Cerebellar nuclear complex (tissue), 1 donor: ENCODE measurements at regions not wholly inside any gene's neighbourhood (a gene's known extent, or its start where the extent isn't known, plus 50 kb on each side); places are given as distances from the start of the nearest gene placed in this dataset.
"Not testable (repeated sequence)": the region's sequence is repeated elsewhere in the genome, so short reads cannot be mapped to it uniquely, and the experiment has no call there.

Experiments
- DNase-seq, 2 experiments: peaks; one replicate each; lab custom pipeline; 2025; lab: John Stamatoyannopoulos, UW

DNA sequence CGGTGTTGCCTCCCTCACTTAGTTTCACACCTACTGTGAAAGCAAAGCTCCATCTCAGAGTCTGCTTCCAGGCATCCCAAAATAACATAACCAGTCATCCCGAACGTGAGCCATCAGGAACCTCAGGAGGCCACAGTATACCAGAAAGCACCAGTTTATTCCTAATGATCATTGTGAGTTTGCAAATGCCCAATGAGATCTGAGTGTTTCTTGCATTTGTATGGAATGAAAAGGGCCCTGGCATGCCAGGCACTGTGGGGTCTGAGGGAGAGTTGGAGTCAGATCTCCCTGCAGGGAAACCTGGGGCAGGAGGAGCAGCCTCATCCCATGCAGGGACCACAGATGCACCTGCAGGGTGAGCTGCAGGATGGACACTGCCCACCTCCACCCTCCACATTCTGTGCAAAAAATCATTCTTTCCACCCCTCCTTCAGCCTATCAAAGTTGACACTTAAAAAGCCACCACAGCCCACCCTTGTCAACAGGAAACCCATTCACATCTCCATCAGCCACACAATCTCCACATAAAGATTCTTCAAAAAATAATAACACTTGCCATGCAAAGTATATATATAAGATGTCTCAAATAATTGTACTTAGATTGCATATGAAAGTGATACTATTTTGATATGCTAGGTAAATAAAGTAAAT is 112.3 kb downstream of the GGTLC2 start:
- DNase-seq = not testable (repeated sequence)

DNA sequence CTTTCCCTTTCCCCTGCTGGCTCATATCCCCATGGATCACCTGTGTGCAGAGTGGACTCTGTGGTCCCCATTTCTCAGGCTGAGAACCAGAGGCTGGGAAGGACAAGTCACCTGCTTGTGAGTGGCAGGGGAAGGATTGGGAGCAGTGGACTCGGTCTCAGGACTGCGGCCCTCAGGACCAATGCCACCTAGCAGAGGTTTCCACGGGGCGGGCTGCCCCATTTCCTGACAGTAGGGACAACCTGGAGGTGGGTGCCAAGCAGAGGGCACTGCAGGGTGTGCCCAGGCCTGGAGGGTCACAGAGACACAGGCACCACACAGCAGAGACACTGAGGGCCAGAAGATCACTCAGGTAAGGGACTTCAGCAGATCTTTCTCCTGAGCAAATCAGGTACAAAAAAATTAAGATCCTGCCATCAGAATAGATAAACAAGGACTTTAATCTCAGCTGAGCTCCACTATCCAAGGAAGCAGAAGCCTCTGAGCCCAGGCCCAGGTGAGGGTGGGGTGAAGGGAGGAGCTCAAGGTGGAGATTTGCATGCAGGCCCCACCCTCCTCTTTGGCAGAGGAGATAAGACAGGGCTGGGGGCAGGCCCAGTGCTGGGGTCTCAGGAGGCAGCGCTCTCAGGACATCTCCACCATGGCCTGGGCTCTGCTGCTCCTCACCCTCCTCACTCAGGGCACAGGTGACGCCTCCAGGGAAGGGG is 113.8 kb downstream of the GGTLC2 start:
- not testable (repeated sequence) for DNase-seq

DNA sequence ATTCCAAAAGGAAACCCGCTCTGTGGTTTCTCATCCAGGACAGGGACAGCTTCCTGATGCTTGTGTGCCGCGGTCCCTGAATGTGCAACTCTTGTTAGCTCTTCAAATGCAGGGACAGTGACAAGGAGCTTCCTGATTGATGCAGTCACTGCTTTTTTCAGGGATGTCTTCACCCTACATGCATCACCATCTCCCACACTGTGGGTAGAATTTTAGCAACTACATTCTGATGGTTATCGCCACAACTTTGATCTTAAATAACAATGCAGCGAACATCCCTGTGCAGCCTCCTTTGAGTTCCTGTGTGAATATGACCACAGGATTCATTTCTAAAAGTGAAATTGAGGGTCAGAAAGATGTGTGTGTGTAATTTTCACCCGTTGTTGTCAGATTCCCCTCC is 115.0 kb downstream of the GGTLC2 start:
- DNase-seq = no peak

DNA sequence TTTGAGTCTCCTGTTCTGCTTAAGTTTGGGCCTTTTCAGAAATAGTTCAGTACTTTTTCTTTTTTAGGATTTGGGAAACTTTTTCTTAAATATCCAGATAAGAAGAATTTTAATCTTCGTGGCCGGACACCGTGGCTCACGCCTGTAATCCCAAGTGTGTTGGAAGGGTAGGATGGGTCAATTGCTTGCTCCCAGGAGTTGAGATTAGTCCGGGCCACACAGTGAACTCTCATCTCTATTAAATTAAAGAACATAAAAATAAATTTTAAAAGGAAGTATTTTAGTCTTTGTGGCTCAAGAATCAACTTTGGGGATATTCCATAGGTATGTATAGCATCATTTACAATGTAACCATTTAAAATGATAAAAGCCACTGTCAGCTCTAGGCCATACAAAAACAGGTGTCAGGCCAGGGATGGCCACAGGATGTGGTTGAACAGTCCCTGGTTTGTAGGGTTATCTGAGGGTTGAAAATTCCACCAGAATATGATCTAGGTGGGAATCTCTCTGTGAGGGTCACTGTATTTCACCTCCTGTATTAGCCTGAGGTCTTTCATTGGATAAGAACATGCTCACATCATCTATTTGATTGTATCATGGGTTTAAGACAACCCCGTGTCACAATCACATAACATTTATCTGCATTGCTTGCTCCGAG is 115.6 kb downstream of the GGTLC2 start:
- DNase-seq = no peak

DNA sequence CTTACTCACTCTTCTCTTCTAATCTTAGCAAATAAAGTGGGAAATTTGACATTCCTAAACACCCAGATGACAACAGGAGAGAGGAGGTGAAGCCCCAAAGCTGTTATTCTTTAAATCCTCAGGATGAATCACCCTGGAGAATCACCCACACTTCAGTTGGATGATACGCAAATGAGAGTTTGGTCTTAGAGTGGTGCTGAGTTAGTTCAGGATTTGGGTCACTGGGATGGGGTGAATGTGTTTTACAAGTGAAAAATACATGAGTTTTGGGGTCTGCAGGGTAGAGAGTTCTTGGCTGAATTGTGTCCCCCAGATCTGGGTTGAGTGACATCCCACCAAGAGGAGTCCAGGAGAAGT is 117.2 kb downstream of the GGTLC2 start:
- DNase-seq = no peak

DNA sequence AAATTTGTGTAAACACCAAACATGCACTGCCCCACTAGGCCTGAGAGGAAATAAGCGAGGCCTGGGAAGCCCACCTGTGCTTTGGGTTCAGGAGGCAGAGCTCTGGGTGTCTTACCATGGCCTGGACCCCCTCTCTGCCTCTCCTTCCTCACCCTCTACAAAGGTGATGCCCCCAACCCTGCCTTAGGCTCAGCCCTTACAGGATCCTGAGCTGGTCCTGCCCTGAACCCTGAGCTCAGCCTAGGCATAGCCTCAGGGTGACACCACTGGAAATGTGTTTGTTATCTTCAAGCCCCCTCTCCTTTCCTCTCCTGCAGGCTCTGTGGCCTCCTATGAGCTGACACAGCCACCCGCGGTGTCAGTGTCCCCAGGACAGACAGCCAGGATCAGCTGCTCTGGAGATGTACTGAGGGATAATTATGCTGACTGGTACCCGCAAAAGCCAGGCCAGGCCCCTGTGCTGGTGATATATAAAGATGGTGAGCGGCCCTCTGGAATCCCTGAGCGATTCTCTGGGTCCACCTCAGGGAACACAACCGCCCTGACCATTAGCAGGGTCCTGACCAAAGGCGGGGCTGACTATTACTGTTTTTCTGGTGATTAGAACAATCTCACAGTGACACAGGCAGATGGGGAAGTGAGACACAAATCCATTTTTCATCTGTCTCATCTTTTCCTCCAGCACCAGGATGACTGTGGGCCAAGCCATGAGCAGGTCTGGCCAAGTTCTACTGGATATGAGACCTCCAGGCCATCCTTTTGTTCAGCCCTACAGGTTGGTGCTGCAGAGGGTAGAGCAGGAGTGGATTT is 117.8 kb downstream of the GGTLC2 start:
- DNase-seq = no peak

DNA sequence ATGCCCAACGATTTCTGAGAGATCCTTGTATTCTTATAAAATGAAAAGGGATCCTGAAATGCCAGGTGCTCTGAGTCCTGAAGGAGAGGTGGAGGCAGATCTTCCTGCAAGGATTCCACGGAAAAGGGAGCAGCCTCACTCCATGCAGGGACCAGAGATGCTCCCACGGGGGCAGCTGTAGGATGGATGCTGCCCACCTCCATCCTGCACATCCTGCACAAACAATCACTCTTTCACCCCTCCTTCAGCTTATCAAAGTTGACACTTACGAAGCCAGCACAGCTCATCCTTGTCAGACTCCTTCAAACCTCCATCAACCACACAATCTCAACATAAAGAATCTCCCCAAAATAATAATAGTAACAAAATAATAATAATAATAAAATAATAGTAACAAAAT is 119.1 kb downstream of the GGTLC2 start:
- DNase-seq = no peak

DNA sequence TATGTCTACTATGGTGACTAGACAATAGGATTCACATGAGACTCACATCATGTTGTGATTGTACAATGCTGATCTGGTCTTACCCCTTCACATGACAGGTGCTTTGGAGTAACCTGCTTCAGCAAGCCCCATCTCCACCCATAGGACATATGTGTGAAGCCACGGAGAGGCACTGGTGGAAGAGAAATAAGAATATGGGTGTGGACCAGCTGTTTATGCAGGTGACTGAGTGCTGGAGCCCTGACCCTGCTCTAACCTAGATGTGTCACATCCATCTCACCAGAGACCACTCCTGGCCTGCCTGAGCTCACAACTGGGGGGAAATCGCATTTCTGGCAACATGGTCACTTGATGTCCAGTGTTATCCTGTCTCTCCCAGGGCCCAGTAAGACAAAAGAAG is 119.7 kb downstream of the GGTLC2 start:
- DNase-seq = no peak

DNA sequence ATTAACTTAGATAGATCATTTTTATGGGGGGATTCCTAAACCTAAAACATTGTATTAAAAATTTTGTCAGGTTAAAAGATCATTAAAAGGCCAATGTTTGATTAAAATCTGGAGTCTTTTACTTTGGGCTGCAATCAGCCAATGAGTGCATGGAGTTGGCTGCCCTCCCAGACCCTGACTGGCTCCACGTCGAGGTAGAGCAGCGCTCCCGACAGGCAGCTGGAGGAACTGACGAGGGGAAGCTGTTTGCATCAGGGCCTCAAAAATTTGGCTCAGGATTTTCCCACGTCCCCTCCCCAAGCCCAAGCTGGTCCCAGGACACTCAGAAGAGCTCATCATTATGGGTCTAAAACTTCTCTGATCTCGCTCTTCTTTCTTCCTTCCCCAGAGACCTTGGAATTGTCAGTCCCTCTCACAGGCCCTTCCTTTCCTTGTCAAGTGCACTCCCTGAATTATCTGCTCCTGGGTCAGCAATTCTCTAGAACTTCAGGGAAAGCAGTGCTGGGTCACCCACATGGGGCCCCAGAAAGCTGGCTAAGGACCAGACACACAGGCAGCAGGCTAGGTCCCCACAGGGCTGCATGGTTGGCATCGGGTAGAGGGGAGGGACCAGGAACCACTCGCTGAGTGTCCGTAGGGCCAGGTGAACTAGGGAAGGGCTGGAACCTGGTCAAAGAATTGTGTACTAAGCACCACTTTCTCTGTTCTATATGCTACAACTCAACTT is 119.6 kb upstream of the IGLL5 start:
- no peak for DNase-seq

DNA sequence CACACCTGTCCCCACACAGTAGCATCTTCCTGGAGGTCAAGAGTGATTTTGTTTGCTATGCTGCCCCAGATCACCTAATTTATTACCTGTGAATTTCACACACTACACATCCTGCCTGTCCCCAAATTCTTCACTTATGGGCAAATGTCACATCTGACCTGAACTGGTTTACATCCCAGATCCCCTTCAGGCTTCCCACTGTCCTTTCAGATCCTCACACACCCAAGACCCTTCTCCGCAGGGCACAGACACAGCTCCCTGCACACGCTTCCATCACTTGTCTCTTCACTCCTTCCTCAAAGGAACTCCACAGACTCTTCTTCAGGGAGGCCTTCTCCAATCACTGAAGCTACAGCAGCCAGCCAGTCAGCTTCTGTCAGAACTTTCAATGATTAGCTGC is 118.7 kb upstream of the IGLL5 start:
- DNase-seq = no peak

DNA sequence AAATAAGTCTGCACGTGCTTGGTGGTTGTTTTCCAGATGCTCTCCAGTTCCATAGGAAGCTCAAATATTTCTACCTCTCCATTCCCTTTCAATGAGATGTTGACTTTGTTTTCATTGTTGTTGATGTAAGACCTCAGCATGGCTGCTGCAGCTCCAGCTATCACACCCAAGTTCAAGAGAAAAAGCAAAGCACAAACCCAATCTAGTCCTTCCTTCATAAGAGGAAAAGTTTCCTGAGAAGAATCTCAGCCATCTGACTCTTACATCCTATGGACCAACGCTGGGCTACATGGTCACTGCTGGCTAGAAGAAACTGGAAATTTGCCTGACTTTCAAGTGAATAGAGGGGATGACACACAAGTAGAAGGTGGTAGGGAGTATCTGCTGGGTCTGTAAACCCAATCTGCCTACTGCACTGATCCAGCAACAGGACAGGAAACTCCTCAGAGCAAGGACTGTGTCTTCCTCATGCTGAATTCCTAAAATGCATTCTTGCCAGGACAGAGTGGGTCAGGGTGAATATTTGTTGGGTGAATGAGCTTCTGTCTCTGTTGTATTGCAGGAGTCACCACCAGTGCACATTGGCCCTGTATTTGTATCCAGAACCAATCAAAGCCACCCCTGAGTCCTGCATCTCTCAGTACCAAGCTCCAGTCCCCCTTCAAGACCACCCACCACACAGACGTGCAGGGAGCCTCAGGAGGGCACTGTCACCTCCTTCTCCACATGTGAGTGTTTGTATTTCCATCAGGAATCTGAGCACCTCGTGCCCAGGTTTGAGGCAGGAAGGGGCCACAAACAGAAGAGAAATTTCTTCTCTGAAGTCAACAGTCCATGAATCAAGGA is 118.0 kb upstream of the IGLL5 start:
- no peak for DNase-seq

DNA sequence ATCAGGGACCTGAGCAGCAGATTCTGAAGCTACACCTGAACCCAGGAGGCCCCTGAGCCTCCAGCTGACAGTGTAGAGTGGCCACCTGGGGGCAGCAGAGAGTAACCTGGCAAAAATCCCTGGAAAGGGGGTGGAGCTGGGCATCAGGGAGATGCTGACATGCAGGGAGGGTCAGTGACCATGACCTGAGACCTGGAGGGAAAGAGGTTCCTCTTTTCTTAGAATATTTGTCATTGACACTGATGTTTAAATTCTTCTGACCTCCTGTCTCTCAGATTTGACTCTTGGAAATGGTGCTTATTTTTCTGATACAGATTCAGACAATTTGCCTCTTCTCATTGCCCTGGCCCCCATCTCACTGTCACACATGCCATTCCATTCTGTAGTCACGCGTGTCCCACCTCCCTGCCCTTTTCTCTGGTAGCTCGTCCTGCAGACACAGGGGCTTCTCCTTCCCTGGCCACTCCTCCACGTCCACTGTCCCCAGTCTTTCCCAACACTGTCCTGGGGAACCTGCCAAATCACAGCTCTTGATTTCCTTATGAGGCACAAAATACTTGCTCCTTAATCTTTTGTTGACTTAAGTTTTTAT is 117.2 kb upstream of the IGLL5 start:
- no peak for DNase-seq

DNA sequence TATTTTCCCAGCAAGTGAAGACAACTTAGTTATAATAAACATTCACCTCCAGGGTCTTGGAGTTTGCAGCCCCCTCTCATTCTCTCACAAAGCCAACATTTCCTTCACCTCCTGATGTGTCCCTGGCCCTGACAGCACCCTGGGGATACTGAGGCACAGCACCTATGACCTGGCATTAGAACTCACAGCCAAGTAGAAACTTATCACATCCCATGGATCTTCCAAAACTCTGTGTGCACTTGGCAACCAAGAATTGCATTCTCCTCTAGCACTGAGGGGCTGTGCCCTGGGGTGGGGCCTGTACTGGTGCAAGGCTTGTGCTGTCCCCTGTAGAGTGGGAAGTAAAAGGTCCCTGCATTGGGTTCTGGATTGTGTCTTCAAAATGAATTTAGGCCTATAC is 116.7 kb upstream of the IGLL5 start:
- DNase-seq = no peak

DNA sequence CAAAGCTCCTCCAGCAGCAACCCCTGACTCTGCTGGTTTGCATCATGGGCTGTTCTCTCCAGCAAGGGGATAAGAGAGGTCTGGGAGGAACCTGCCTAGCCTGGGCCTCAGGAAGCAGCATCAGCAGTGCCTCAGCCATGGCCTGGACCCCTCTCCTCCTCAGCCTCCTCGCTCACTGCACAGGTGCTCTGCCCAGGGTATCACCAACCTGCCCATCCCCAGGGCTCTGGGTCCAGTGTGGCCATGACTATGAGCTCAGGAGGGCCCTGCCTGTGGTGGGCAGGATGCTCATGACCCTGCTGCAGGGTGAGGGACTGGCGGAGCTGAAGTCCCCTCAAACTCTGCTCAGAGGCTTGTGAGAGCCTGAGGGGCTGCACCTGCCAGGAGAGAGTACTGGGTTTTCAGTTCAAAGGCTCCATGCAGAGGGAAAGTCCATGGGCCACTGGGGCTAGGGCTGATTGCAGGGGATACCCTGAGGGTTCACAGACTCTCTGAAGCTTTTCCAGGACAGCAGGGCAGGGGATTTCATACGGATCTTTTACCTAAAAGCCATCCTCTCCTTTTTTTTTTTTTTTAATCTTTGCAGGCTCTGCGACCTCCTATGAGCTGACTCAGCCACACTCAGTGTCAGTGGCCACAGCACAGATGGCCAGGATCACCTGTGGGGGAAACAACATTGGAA is 115.8 kb upstream of the IGLL5 start:
- no peak for DNase-seq

DNA sequence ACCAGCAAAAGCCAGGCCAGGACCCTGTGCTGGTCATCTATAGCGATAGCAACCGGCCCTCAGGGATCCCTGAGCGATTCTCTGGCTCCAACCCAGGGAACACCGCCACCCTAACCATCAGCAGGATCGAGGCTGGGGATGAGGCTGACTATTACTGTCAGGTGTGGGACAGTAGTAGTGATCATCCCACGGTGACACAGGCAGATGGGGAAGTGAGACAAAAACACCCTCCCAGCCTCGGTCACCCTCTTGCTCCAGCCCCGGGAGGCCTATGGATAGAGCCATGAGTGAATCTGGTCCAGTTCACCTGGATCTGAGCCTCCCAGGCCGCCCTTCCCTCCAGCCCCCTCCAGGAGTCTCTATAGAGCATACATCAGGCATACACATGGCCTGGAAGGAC is 115.2 kb upstream of the IGLL5 start:
- no peak for DNase-seq

DNA sequence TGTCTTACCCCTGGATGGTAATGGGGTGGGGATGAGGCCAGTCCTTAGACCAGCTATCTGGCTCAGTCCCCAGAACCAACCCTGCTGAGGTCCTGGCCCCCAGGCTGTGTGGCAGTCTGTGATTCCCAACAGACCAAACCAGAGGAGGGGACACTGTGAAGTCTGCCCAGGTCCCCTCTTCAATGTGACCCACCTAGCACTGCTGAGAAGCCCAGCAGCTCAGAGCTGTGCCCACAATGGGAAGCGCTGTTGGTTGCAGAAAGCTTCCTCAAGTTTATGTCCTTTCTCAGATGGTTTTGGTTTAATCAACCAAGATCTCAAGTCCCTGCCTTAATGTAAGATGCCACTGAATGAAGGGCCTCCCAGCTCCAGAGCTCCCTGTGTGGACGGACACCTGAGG is 114.7 kb upstream of the IGLL5 start:
- DNase-seq = no peak

DNA sequence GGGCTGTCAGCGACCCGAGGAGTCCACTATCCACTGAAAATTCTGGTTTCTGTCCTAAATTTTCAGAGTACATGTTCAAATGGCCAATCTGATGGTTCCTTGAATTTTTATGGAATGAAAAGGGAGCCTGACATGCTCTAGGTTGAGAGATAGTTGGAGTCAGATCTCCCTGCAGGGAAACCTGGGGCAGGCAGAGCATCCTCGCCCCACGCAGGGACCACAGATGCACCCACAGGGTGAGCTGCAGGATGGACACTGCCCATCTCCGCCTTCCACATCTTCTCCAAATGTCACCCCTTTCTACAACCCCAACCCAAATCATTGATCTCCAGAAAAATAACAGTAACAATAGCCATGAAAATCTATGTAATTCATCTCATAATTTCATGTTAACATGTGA is 114.2 kb upstream of the IGLL5 start:
- no peak for DNase-seq

DNA sequence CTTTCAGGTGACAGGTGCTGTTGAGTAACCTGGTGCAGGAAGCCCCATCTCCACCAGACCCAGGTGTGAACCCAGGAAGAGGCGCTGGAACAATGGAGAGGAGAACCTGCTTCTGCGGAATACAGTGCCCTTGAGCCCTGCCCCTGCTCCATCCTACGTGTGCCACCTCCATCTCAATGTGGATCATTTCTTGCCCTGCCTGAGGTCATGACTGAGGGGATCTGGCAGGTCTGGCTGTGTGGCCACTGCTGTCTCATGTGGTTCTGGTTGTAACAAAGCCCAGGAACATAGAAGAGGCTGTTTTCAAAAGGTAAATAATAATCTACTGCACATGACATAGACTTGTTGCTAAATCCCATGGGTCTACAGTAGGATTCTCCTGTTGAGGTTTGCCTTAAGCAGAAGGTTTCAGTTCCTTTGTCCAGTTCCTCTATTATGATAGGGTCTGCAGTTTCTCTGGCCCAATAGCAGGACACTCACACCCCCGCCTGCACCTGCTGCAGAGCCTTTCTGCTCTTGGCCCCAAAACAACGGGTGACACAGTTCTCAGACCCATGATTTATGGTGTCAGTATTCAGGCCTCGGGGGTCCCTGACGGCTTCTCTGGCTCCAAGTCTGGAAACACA is 113.5 kb upstream of the IGLL5 start:
- no peak for DNase-seq

DNA sequence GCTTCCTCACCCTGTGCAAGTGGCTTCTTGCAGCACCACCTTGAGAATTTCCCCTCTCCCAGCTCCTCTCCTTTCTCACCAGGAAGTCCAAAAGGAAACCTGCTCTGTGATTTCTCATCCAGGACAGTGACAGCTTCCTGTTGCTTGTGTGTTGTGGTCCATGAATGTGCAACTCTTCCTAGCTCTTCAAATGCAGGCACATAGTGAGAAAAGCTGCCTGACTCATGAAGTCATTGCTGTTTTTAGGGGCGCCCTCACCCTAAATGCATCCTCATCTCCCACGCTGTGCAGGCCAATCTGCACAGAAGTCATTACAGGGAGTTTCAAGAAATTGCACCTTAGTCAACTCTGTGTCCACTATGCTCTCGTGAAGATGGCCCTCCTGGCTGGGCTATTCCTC is 112.9 kb upstream of the IGLL5 start:
- not testable (repeated sequence) for DNase-seq

DNA sequence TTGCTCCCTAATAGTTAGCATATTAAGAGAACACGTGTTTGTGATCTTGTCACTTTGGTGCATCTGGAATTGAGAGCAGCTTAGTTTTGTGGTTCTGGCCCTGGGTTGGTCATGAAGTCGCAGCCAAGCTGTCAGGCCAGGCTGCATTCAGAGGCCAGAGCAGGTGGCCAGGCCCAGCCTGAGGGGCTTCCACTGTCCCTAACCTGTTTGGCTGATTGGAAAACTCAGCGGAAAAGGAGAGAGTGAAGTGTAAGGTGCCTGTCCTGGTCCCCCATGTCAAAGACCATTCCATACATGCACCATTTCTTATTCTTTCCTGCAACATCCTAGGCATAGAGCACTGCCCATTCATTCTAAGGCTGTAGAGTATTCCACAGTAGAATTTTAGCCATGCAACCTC is 111.5 kb upstream of the IGLL5 start:
- DNase-seq = no peak
